ENCODE measurements at regions not wholly inside any gene's neighbourhood (a gene's known extent, or its start where the extent isn't known, plus 50 kb on each side); places are given as distances from the start of the nearest gene placed in this dataset.

DNA sequence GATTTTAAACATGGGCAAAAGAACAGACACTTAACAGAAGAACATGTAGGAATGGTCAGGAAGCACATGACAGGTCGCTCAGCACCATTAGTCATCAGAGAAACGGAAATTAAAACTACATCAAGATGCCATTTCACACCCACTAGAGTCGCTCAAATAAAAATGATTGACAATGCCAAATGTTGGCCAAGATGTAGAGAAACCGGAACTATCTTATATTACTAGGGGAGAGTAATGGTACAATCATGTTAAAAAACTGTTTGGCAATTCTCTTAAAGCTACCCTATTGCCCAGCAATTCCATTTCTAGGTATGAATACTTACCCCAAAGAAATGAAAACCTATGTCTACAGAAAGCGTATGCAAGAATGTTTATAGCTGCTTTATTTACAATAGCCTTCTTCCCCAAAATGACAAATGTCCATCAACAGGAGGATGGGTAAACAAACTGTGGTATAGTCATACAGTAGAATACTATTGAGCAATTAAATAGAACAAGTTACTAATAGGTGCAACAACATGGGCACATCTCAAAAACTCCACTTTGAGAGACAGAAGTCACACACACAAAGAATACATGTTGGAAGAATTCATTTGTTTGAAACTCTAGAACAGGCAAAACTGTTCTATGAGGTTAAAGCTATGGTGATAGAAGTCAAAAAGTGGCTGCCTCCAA lies 92.8 kb downstream of the ETS2 start:
- Histone ChIP-seq H3K27me3 (replicated peaks) (no peaks in the 10 kb centered on the region), H3K4me1 (replicated peaks) (no peaks in the 10 kb centered on the region), H3K4me3 (no peak overlapping the region), H3K36me3 (no peaks in the 10 kb centered on the region), H3K27ac (no peak overlapping the region), H3K9me3 (replicated peaks) (no peaks in the 10 kb centered on the region)
- DNase-seq (ENCODE audit: low read depth in 1 of 2, low spot score in 2 of 2): no peak

- no peaks in the 10 kb centered on the region for H3K27me3 ChIP-seq (replicated peaks)
- no peaks in the 10 kb centered on the region for H3K9me3 ChIP-seq (replicated peaks)
- no peak for DNase-seq (ENCODE audit: low read depth in 1 of 2, low spot score in 2 of 2)
- no peak overlapping the region for H3K27ac ChIP-seq
- no peaks in the 10 kb centered on the region for H3K4me1 ChIP-seq (replicated peaks)
- H3K36me3 ChIP-seq: no peaks in the 10 kb centered on the region
- no peak overlapping the region for H3K4me3 ChIP-seq
These were observed 92.0 kb downstream of the ETS2 start for GRCh38 chr21:38897532-38898421.

GRCh38 chr21:38894899-38895298 lies 89.2 kb downstream of the ETS2 start:
- no peak overlapping the region for H3K27ac ChIP-seq
- no peak for DNase-seq (ENCODE audit: low read depth in 1 of 2, low spot score in 2 of 2)
- H3K27me3 ChIP-seq (replicated peaks): no peaks in the 10 kb centered on the region
- no peaks in the 10 kb centered on the region for H3K9me3 ChIP-seq (replicated peaks)
- no peak overlapping the region for H3K4me3 ChIP-seq
- H3K36me3 ChIP-seq: no peaks in the 10 kb centered on the region
- no peaks in the 10 kb centered on the region for H3K4me1 ChIP-seq (replicated peaks)

GRCh38 chr21:38888991-38889561 lies 83.3 kb downstream of the ETS2 start:
- Histone ChIP-seq H3K9me3 (replicated peaks) (no peaks in the 10 kb centered on the region), H3K4me1 (replicated peaks) (peaks cover 7% of the 10 kb centered on the region; the same call in 1 of the 2 replicates), H3K36me3 (no peaks in the 10 kb centered on the region), H3K27ac (no peak overlapping the region), H3K4me3 (no peak overlapping the region), H3K27me3 (replicated peaks) (no peaks in the 10 kb centered on the region)
- no peak for DNase-seq (ENCODE audit: low read depth in 1 of 2, low spot score in 2 of 2)

DNA sequence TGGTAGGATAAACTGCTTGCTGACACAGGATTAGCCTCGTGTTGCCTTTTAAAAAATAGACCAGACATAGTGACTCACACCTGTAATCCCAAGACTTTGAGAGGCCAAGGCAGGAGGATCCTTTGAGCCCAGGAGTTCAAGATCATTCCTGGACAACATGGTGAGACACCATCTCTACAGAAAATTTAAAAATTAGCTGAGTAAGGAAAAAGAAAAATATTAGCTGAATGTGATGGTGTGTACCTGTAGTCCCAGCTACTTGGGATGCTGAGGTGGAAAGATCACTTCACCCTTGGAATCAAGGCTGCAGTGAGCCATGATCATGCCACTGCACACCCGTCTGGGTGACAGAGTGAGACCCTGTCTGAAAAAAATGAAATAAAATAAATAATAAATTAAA lies 82.0 kb downstream of the ETS2 start:
- Histone ChIP-seq H3K27ac (no peak overlapping the region), H3K36me3 (no peaks in the 10 kb centered on the region), H3K9me3 (replicated peaks) (no peaks in the 10 kb centered on the region), H3K27me3 (replicated peaks) (no peaks in the 10 kb centered on the region), H3K4me3 (no peak overlapping the region), H3K4me1 (replicated peaks) (peaks cover 7% of the 10 kb centered on the region; the same call in 1 of the 2 replicates)
- no peak for DNase-seq (ENCODE audit: low read depth in 1 of 2, low spot score in 2 of 2)

DNA sequence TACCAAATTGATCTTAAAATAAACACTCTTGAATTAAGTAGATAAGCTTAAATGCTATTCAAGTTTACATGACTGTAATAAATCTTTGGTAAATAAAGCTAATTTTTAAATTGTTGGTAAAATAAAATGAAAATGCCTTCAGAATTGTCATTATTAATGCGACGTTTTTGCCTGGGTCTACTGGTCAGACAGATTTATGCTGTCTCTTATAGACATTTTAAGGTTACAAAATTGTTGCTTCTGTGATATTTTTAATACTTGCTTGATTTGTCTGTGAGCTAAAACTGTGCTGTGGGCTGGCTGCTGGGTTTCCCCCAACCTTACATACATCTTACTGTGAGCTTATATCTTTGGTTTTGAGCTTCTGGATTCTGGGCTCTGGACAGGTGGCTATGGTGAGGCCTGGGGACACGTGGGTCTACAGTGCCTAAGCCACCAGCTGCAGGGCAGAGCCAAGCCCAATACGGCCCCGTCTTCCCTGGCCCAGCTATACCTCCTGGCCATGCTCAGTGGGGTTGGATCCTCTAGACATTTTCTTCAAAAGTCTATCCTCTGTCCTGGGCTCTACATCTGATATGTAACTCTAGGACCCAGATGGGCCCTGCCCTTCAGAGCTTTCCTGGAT lies 81.4 kb downstream of the ETS2 start:
- H3K27me3 ChIP-seq (replicated peaks): no peaks in the 10 kb centered on the region
- no peak for DNase-seq (ENCODE audit: low read depth in 1 of 2, low spot score in 2 of 2)
- H3K4me1 ChIP-seq (replicated peaks): peaks cover 7% of the 10 kb centered on the region; the same call in 1 of the 2 replicates
- H3K27ac ChIP-seq: no peak overlapping the region
- H3K9me3 ChIP-seq (replicated peaks): no peaks in the 10 kb centered on the region
- H3K4me3 ChIP-seq: no peak overlapping the region
- no peaks in the 10 kb centered on the region for H3K36me3 ChIP-seq

DNA sequence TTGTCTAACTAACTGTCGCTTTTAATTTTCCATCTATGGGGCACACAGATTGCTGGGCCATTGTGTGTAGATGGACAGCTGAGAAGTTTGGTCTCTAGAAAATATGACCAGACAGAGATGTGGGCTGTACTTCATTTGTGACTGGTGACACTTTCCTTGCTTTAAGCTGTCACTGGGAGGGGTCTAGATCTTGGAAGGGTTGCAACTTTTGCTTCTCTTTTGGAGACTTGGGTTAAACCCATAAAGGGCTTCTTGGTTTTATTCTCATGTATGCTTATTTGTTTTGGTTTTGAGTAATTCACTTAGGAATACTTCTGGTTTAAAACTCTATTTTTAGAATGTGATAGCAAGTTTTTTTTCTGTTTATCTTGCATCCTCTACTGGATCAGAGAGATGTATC lies 80.2 kb downstream of the ETS2 start:
- H3K4me3 ChIP-seq: no peak overlapping the region
- H3K27ac ChIP-seq: no peak overlapping the region
- peak in 1 of 2 experiments; percentile 11 for DNase-seq (ENCODE audit: low read depth in 1 of 2, low spot score in 2 of 2)
- H3K27me3 ChIP-seq (replicated peaks): no peaks in the 10 kb centered on the region
- H3K36me3 ChIP-seq: no peaks in the 10 kb centered on the region
- no peaks in the 10 kb centered on the region for H3K9me3 ChIP-seq (replicated peaks)
- peaks cover 7% of the 10 kb centered on the region; the same call in 1 of the 2 replicates for H3K4me1 ChIP-seq (replicated peaks)

DNA sequence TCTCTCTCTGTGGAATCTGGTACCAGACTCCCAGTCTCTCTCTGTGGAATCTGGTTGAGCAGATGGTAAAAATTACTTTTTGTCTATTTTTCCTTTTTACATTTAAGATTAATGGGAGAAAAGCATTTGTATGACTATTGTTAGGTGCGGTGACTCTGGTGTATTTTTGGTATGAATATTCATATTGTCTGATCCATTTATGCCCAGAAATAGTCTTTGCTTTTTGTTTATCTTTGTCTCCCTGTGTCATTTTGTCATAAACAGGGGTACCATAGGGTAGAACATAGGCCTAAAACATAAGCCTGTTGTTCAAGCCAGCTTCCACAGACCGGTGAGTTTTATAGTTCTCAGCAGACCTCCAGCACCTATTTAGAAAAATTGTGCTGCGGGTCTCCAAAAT lies 78.7 kb downstream of the ETS2 start:
- no peaks in the 10 kb centered on the region for H3K27me3 ChIP-seq (replicated peaks)
- H3K9me3 ChIP-seq (replicated peaks): no peaks in the 10 kb centered on the region
- no peaks in the 10 kb centered on the region for H3K36me3 ChIP-seq
- no peak overlapping the region for H3K27ac ChIP-seq
- no peak for DNase-seq (ENCODE audit: low read depth in 1 of 2, low spot score in 2 of 2)
- H3K4me1 ChIP-seq (replicated peaks): peaks cover 7% of the 10 kb centered on the region; the same call in 1 of the 2 replicates
- H3K4me3 ChIP-seq: no peak overlapping the region

- DNase-seq (ENCODE audit: low read depth in 1 of 2, low spot score in 2 of 2): no peak
- peaks cover 7% of the 10 kb centered on the region; the same call in 1 of the 2 replicates for H3K4me1 ChIP-seq (replicated peaks)
- H3K27ac ChIP-seq: no peak overlapping the region
- no peaks in the 10 kb centered on the region for H3K9me3 ChIP-seq (replicated peaks)
- no peak overlapping the region for H3K4me3 ChIP-seq
- H3K27me3 ChIP-seq (replicated peaks): no peaks in the 10 kb centered on the region
- H3K36me3 ChIP-seq: no peaks in the 10 kb centered on the region
These were observed 77.4 kb downstream of the ETS2 start for GRCh38 chr21:38883142-38883541.

DNA sequence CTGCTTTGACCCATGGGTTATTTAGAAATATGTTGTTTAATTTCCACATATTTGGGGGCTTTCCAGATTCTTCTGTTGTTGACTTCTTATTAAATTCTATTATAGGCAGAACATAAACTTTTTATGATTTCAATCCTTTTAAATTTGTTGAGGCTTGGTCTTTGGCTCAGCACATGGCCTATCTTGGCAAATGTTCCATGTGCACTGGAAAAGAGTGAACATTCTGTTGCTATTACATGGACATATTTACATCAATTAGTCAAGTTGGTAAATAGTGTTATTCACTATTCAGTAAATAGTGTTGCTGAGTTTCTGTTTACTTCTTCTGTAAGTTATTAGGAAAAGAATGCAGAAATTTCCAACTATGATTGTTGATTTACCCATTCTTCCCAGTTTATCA lies 75.4 kb downstream of the ETS2 start:
- Histone ChIP-seq H3K36me3 (no peaks in the 10 kb centered on the region), H3K4me3 (no peak overlapping the region), H3K9me3 (replicated peaks) (no peaks in the 10 kb centered on the region), H3K27me3 (replicated peaks) (no peaks in the 10 kb centered on the region), H3K27ac (no peak overlapping the region), H3K4me1 (replicated peaks) (peaks cover 6% of the 10 kb centered on the region; the same call in 1 of the 2 replicates)
- no peak for DNase-seq (ENCODE audit: low read depth in 1 of 2, low spot score in 2 of 2)

DNA sequence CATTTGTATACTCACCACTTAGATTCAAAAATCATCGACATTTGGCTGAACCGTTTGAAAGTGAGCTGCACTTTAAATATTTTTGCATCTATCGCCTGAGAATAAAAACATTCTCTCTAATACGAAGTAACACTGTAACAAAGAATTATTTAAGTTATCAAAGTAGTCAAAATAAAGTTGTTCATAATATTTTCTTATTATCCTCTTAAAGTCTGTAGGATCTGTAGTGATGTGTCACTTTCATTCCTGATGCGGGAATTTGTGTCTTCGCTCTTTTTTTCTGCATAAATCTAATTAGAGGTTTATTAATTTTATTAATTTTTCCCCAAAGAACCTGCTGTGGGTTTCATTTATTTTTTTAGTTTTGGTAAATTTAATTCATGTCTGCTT lies 74.8 kb downstream of the ETS2 start:
- H3K4me3 ChIP-seq: no peak overlapping the region

DNA sequence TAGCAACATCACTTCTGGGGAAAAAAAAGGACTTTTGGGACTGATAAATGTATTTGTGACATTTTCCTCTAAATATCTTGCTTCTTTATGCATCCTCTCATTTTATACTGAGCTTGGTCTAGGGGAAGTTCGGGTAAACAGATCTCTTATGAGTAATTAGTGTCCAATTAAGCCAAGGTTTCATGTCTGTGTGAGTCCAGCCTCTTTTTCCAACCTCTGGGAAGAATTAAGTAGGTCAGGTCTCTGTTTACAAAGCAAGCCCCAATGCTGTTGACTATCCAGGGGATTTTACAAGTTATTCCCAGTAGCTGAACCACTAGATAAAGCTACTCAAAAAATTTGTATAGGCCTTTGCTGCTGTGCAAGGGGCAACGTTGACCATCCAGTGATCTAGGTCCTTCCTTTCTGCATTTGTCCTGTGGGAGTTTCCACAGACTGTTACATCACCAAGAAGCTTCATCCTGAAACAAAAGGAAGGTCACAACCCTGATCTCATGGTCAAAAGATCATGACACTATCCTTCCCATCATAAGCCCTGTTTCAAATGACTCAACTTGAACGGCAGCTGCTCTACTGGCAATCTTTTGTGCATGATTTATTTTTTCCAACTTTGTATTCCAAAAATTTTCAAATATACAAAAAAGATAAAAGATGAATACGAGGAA lies 74.3 kb downstream of the ETS2 start:
- no peaks in the 10 kb centered on the region for H3K36me3 ChIP-seq
- H3K27me3 ChIP-seq (replicated peaks): no peaks in the 10 kb centered on the region
- H3K4me3 ChIP-seq: no peak overlapping the region
- no peak overlapping the region for H3K27ac ChIP-seq
- H3K4me1 ChIP-seq (replicated peaks): no peaks in the 10 kb centered on the region
- no peaks in the 10 kb centered on the region for H3K9me3 ChIP-seq (replicated peaks)
- DNase-seq (ENCODE audit: low read depth in 1 of 2, low spot score in 2 of 2): no peak

More for the DNA sequence above, 74.8 kb downstream of the ETS2 start:
- Histone ChIP-seq H3K36me3 (no peaks in the 10 kb centered on the region), H3K27ac (no peak overlapping the region), H3K4me1 (replicated peaks) (peaks cover under 1% of the 10 kb centered on the region; the same call in 1 of the 2 replicates), H3K9me3 (replicated peaks) (no peaks in the 10 kb centered on the region), H3K27me3 (replicated peaks) (no peaks in the 10 kb centered on the region)
- no peak for DNase-seq (ENCODE audit: low read depth in 1 of 2, low spot score in 2 of 2)

DNA sequence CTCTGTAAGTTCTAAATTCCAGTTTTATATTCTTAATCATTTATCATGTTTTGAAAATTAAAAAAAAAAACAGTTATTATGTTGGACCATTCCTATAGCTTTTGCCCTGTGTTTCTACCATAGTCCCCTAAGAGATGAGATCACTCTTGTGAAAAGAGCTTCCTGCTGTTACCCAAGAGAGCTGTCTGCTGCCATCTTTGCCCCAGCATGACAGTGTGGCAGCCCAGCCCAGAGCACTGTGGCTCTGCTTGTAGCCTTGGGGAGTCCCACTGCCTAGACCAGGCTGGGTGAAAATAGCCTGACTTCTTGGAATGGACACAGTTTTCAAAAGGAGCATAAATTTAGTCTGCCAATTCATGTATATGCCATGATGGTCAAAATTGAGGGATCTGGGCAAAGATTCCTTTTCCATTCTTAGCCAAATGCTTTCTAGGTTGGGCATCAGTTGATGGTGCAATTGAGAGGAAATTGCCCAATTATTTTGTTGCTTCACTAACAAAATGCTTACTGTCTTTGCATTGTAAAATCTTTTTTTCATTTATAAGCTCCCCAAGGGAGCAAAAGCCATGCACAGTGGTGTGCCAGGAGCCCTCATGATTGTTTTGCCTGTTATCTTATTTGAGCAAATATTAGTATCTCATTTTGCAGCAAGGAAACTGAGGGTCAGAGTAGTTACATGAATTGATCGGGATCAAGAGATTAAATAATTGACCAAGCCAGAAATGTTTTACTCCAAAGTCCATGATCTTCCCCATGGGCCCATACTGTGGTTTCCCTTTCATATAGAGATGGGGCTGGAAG lies 72.8 kb downstream of the ETS2 start:
- Histone ChIP-seq H3K36me3 (no peaks in the 10 kb centered on the region), H3K4me3 (no peak overlapping the region), H3K9me3 (replicated peaks) (no peaks in the 10 kb centered on the region), H3K27ac (no peak overlapping the region), H3K4me1 (replicated peaks) (no peaks in the 10 kb centered on the region), H3K27me3 (replicated peaks) (no peaks in the 10 kb centered on the region)
- DNase-seq (ENCODE audit: low read depth in 1 of 2, low spot score in 2 of 2): no peak
